Mucosa of stomach (tissue), 1 donor: ENCODE measurements at regions not wholly inside any gene's neighbourhood (a gene's known extent, or its start where the extent isn't known, plus 50 kb on each side); places are given as distances from the start of the nearest gene placed in this dataset.
"Not testable (repeated sequence)": the region's sequence is repeated elsewhere in the genome, so short reads cannot be mapped to it uniquely, and the experiment has no call there.

ENCODE experiments used
- H3K27me3 ChIP-seq: one replicate; pipeline ENCODE4 v1.7.0; 2013; ENCODE audit warnings: mild to moderate bottlenecking, low read length; ENCODE audit not compliant: control insufficient read depth, insufficient read depth
- H3K36me3 ChIP-seq: one replicate; pipeline ENCODE4 v1.7.0; 2013; ENCODE audit warnings: low read length; ENCODE audit not compliant: control insufficient read depth, insufficient read depth
- H3K4me1 ChIP-seq: one replicate; pipeline ENCODE4 v1.7.0; 2013; ENCODE audit warnings: mild to moderate bottlenecking, low read length; ENCODE audit not compliant: control insufficient read depth, insufficient read depth
- H3K4me3 ChIP-seq: one replicate; pipeline ENCODE4 v1.7.0; 2013; ENCODE audit warnings: low read length
- H3K9ac ChIP-seq: one replicate; pipeline ENCODE4 v1.7.0; 2013; ENCODE audit warnings: mild to moderate bottlenecking, low read length, moderate library complexity
- H3K9me3 ChIP-seq: one replicate; pipeline ENCODE4 v1.7.0; 2013; ENCODE audit warnings: mild to moderate bottlenecking, low read length, moderate library complexity; ENCODE audit not compliant: control insufficient read depth
- donor health status: Pancreatic carcinoma.

GRCh38 chr22:27603111-27603799 lies 198.3 kb downstream of the MN1 start:
- Histone ChIP-seq H3K9me3 (no peaks in the 10 kb centered on the region), H3K4me1 (no peaks in the 10 kb centered on the region), H3K27me3 (peaks cover 4% of the 10 kb centered on the region), H3K4me3 (no peak overlapping the region), H3K36me3 (no peaks in the 10 kb centered on the region), H3K9ac (no peak overlapping the region)

GRCh38 chr22:27603800-27604144 lies 197.8 kb downstream of the MN1 start:
- Histone ChIP-seq H3K27me3 (peaks cover 4% of the 10 kb centered on the region), H3K9ac (no peak overlapping the region), H3K36me3 (no peaks in the 10 kb centered on the region), H3K9me3 (no peaks in the 10 kb centered on the region), H3K4me3 (no peak overlapping the region), H3K4me1 (no peaks in the 10 kb centered on the region)

GRCh38 chr22:27605390-27605789 lies 196.2 kb downstream of the MN1 start:
- H3K4me3 ChIP-seq, result no peak overlapping the region
- H3K27me3 ChIP-seq, result peaks cover 4% of the 10 kb centered on the region
- H3K9me3 ChIP-seq, result no peaks in the 10 kb centered on the region
- no peaks in the 10 kb centered on the region for H3K36me3 ChIP-seq
- H3K9ac ChIP-seq, result no peak overlapping the region
- no peaks in the 10 kb centered on the region for H3K4me1 ChIP-seq

- H3K4me3 ChIP-seq, H3K36me3 ChIP-seq, H3K4me1 ChIP-seq, H3K9me3 ChIP-seq, H3K9ac ChIP-seq: not testable (repeated sequence)
- peaks cover 12% of the 10 kb centered on the region for H3K27me3 ChIP-seq
Observed at GRCh38 chr22:27607750-27608149, 193.8 kb downstream of the MN1 start.

- H3K36me3 ChIP-seq, result no peaks in the 10 kb centered on the region
- H3K4me1 ChIP-seq, result no peaks in the 10 kb centered on the region
- peaks cover 27% of the 10 kb centered on the region for H3K27me3 ChIP-seq
- H3K4me3 ChIP-seq, result no peak overlapping the region
- no peak overlapping the region for H3K9ac ChIP-seq
- no peaks in the 10 kb centered on the region for H3K9me3 ChIP-seq
Observed at GRCh38 chr22:27609451-27609888, 192.1 kb downstream of the MN1 start.

- not testable (repeated sequence) for H3K36me3 ChIP-seq, H3K4me1 ChIP-seq, H3K4me3 ChIP-seq, H3K9ac ChIP-seq, H3K9me3 ChIP-seq
- peaks cover 33% of the 10 kb centered on the region for H3K27me3 ChIP-seq
Observed at GRCh38 chr22:27610164-27610563, 191.4 kb downstream of the MN1 start.

- H3K27me3 ChIP-seq, result peaks cover 33% of the 10 kb centered on the region
- H3K4me3 ChIP-seq, result no peak overlapping the region
- no peak overlapping the region for H3K9ac ChIP-seq
- H3K9me3 ChIP-seq, result no peaks in the 10 kb centered on the region
- no peaks in the 10 kb centered on the region for H3K36me3 ChIP-seq
- no peaks in the 10 kb centered on the region for H3K4me1 ChIP-seq
Observed at GRCh38 chr22:27610863-27611786, 190.4 kb downstream of the MN1 start.

GRCh38 chr22:27612115-27612514 lies 189.4 kb downstream of the MN1 start:
- H3K27me3 ChIP-seq, result peaks cover 33% of the 10 kb centered on the region
- no peak overlapping the region for H3K4me3 ChIP-seq
- H3K36me3 ChIP-seq, result no peaks in the 10 kb centered on the region
- H3K4me1 ChIP-seq, result no peaks in the 10 kb centered on the region
- no peaks in the 10 kb centered on the region for H3K9me3 ChIP-seq
- H3K9ac ChIP-seq, result no peak overlapping the region

GRCh38 chr22:27613099-27614005 lies 188.2 kb downstream of the MN1 start:
- Histone ChIP-seq H3K36me3 (no peaks in the 10 kb centered on the region), H3K27me3 (peaks cover 33% of the 10 kb centered on the region), H3K9ac (no peak overlapping the region), H3K9me3 (no peaks in the 10 kb centered on the region), H3K4me3 (no peak overlapping the region), H3K4me1 (no peaks in the 10 kb centered on the region)

GRCh38 chr22:27614006-27614649 lies 187.4 kb downstream of the MN1 start:
- Histone ChIP-seq H3K4me1 (no peaks in the 10 kb centered on the region), H3K36me3 (no peaks in the 10 kb centered on the region), H3K9ac (no peak overlapping the region), H3K9me3 (no peaks in the 10 kb centered on the region), H3K4me3 (no peak overlapping the region), H3K27me3 (peaks cover 33% of the 10 kb centered on the region)

- Histone ChIP-seq H3K4me1 (no peaks in the 10 kb centered on the region), H3K9me3 (no peaks in the 10 kb centered on the region), H3K27me3 (peaks cover 33% of the 10 kb centered on the region), H3K9ac (no peak overlapping the region), H3K4me3 (no peak overlapping the region), H3K36me3 (no peaks in the 10 kb centered on the region)
Observed at GRCh38 chr22:27614650-27615007, 186.9 kb downstream of the MN1 start.
